ENCODE measurements at regions not wholly inside any gene's neighbourhood (a gene's known extent, or its start where the extent isn't known, plus 50 kb on each side); places are given as distances from the start of the nearest gene placed in this dataset.

GRCh38 chr3:86748015-86748414 is 242.9 kb downstream of the VGLL3 start:
- ChIA-PET POLR2A (no interaction called here), CTCF (no interaction called here)
- intact Hi-C loops (cut with micrococcal nuclease) = no loop called here
- no peaks in the 10 kb centered on the region for H3K4me1 Mint-ChIP-seq
- ATAC-seq (ENCODE audit: low read depth) (no peak), DNase-seq (no peak)
- no peak overlapping the region for H3K4me3 Mint-ChIP-seq
- peaks cover 3% of the 10 kb centered on the region for H3K9me3 Mint-ChIP-seq (ENCODE audit: insufficient read depth)
- no peak overlapping the region for H3K4me3 ChIP-seq (ENCODE audit: control extremely low read depth in 1 of 5, extremely low read depth in 1 of 5, insufficient read depth in 1 of 5, low read depth in 2 of 5, low read length in 4 of 5)
- no peak overlapping the region for H3K27ac ChIP-seq (ENCODE audit: low read length in 2 of 2)
- no peak overlapping the region for H3K9ac ChIP-seq (ENCODE audit: low read length)
- H3K9me3 ChIP-seq (ENCODE audit: control extremely low read depth in 1 of 3, control insufficient read depth in 2 of 3, insufficient read depth in 1 of 3, low read length in 2 of 3) = no peaks in the 10 kb centered on the region
- WGBS (ENCODE audit: insufficient coverage) = 85% methylated on average over 6 of the region's 6 CpGs
- no peaks in the 10 kb centered on the region for H3K27me3 ChIP-seq (replicated peaks in 1 of 4; ENCODE audit: control extremely low read depth in 1 of 4, control insufficient read depth in 3 of 4, insufficient read depth in 4 of 4, low read length in 3 of 4)
- no peak overlapping the region for H2AFZ ChIP-seq (ENCODE audit: insufficient read depth, low read depth, low read length, poor library complexity, severe bottlenecking)
- H4K20me1 ChIP-seq (ENCODE audit: control insufficient read depth, insufficient read depth, low read length, poor library complexity, severe bottlenecking) = no peaks in the 10 kb centered on the region
- no peak for TF ChIP-seq CTCF (IDR thresholded peaks at IDR 0.05)
- TF ChIP-seq EZH2 (IDR thresholded peaks at IDR 0.05; ENCODE audit: borderline replicate concordance, insufficient read depth, low read depth, low read length, poor library complexity, severe bottlenecking) = no peak
- H3K27ac Mint-ChIP-seq = no peak overlapping the region
- H3K4me2 ChIP-seq (replicated peaks; ENCODE audit: low read depth, low read length, poor library complexity, severe bottlenecking) = no peak overlapping the region
- H3K4me1 ChIP-seq (ENCODE audit: control insufficient read depth in 2 of 2, insufficient read depth in 2 of 2, low read length in 2 of 2) = no peaks in the 10 kb centered on the region
- no peaks in the 10 kb centered on the region for H3K36me3 ChIP-seq (replicated peaks in 1 of 2; ENCODE audit: control extremely low read depth in 1 of 2, control insufficient read depth in 1 of 2, extremely low read depth in 1 of 2, insufficient read depth in 2 of 2, low read length in 1 of 2)
- H3K27me3 Mint-ChIP-seq = no peaks in the 10 kb centered on the region
- H3K79me2 ChIP-seq (ENCODE audit: control insufficient read depth, insufficient read depth, low read length) = no peaks in the 10 kb centered on the region

GRCh38 chr3:86744051-86744450 is 246.9 kb downstream of the VGLL3 start:
- TF ChIP-seq EZH2 (IDR thresholded peaks at IDR 0.05; ENCODE audit: borderline replicate concordance, insufficient read depth, low read depth, low read length, poor library complexity, severe bottlenecking) (no peak), CTCF (IDR thresholded peaks at IDR 0.05) (no peak)
- no peak overlapping the region for H2AFZ ChIP-seq (ENCODE audit: insufficient read depth, low read depth, low read length, poor library complexity, severe bottlenecking)
- peaks cover 3% of the 10 kb centered on the region for H3K9me3 Mint-ChIP-seq (ENCODE audit: insufficient read depth)
- H3K4me2 ChIP-seq (replicated peaks; ENCODE audit: low read depth, low read length, poor library complexity, severe bottlenecking) = no peak overlapping the region
- no peaks in the 10 kb centered on the region for H3K27me3 Mint-ChIP-seq
- no peak overlapping the region for H3K27ac Mint-ChIP-seq
- no CpG with 5 or more reads among the region's 1 CpG for WGBS (ENCODE audit: insufficient coverage)
- no peaks in the 10 kb centered on the region for H3K79me2 ChIP-seq (ENCODE audit: control insufficient read depth, insufficient read depth, low read length)
- H4K20me1 ChIP-seq (ENCODE audit: control insufficient read depth, insufficient read depth, low read length, poor library complexity, severe bottlenecking) = no peaks in the 10 kb centered on the region
- no peaks in the 10 kb centered on the region for H3K4me1 Mint-ChIP-seq
- ATAC-seq (ENCODE audit: low read depth) (no peak), DNase-seq (no peak)
- H3K27ac ChIP-seq (ENCODE audit: low read length in 2 of 2) = no peak overlapping the region
- no peak overlapping the region for H3K4me3 Mint-ChIP-seq
- CTCF ChIA-PET = no interaction called here
- no peaks in the 10 kb centered on the region for H3K9me3 ChIP-seq (ENCODE audit: control extremely low read depth in 1 of 3, control insufficient read depth in 2 of 3, insufficient read depth in 1 of 3, low read length in 2 of 3)
- H3K4me1 ChIP-seq (ENCODE audit: control insufficient read depth in 2 of 2, insufficient read depth in 2 of 2, low read length in 2 of 2) = no peaks in the 10 kb centered on the region
- H3K36me3 ChIP-seq (replicated peaks in 1 of 2; ENCODE audit: control extremely low read depth in 1 of 2, control insufficient read depth in 1 of 2, extremely low read depth in 1 of 2, insufficient read depth in 2 of 2, low read length in 1 of 2) = no peaks in the 10 kb centered on the region
- no peak overlapping the region for H3K4me3 ChIP-seq (ENCODE audit: control extremely low read depth in 1 of 5, extremely low read depth in 1 of 5, insufficient read depth in 1 of 5, low read depth in 2 of 5, low read length in 4 of 5)
- no peak overlapping the region for H3K9ac ChIP-seq (ENCODE audit: low read length)
- no peaks in the 10 kb centered on the region for H3K27me3 ChIP-seq (replicated peaks in 1 of 4; ENCODE audit: control extremely low read depth in 1 of 4, control insufficient read depth in 3 of 4, insufficient read depth in 4 of 4, low read length in 3 of 4)
- intact Hi-C loops (cut with micrococcal nuclease) = no loop called here
- POLR2A ChIA-PET = no interaction called here
